Karpas-422 (cell line): ENCODE measurements at regions not wholly inside any gene's neighbourhood (a gene's known extent, or its start where the extent isn't known, plus 50 kb on each side); places are given as distances from the start of the nearest gene placed in this dataset.

ENCODE experiments used
- DNase-seq: peaks from one replicate; pipeline ENCODE4 v3.0.0-alpha.2; 2015
- H2AFZ ChIP-seq: fragments of 200-600 bp; sonication (generic); 2 replicates; pipeline ENCODE4 v1.6.1; 2014; ENCODE audit warnings: antibody characterized with exemption, low read length, mixed read lengths
- H3K27ac ChIP-seq: fragments of 200-600 bp; sonication (generic); 2 replicates; pipeline ENCODE4 v1.5.1; 2014; ENCODE audit warnings: mild to moderate bottlenecking, low read length, moderate library complexity
- H3K27me3 ChIP-seq: fragments of 200-600 bp; sonication (generic); 2 replicates; pipeline ENCODE4 v1.6.1; 2014; ENCODE audit warnings: low read length, mixed read lengths
- H3K36me3 ChIP-seq: fragments of 200-600 bp; sonication (generic); 2 replicates; pipeline ENCODE4 v1.6.1; 2014; ENCODE audit warnings: low read length, mixed read lengths; ENCODE audit not compliant: insufficient read depth
- H3K4me1 ChIP-seq: fragments of 200-600 bp; sonication (generic); 2 replicates; pipeline ENCODE4 v1.6.1; 2014; ENCODE audit warnings: mild to moderate bottlenecking, low read length, mixed read lengths
- H3K4me2 ChIP-seq: fragments of 200-600 bp; sonication (generic); 2 replicates; pipeline ENCODE4 v1.6.1; 2014; ENCODE audit warnings: low read length, low read depth, mild to moderate bottlenecking; ENCODE audit not compliant: poor library complexity, severe bottlenecking
- H3K4me3 ChIP-seq: fragments of 200-600 bp; sonication (generic); 2 replicates; pipeline ENCODE4 v1.5.1; 2014; ENCODE audit warnings: mild to moderate bottlenecking, antibody characterized with exemption, low read length, mixed read lengths
- H3K79me2 ChIP-seq: fragments of 200-600 bp; sonication (generic); 2 replicates; pipeline ENCODE4 v1.6.1; 2014; ENCODE audit warnings: mild to moderate bottlenecking, low read length, mixed read lengths
- H3K9ac ChIP-seq: fragments of 200-600 bp; sonication (generic); 2 replicates; pipeline ENCODE4 v1.6.0; 2014; ENCODE audit warnings: low read length
- H3K9me2 ChIP-seq: fragments of 200-600 bp; sonication (generic), shearing (Covaris generic); replicated peaks from 2 replicates; pipeline ENCODE4 v1.6.0; 2014; ENCODE audit warnings: mild to moderate bottlenecking, low read length, moderate library complexity; ENCODE audit not compliant: insufficient read depth
- H3K9me3 ChIP-seq: fragments of 300-700, 200-600 bp; sonication (generic); 2 replicates; pipeline ENCODE4 v1.6.1; 2014; ENCODE audit warnings: low read length, mixed read lengths
- H4K20me1 ChIP-seq: fragments of 200-600 bp; sonication (generic); 2 replicates; pipeline ENCODE4 v1.6.1; 2014; ENCODE audit warnings: mild to moderate bottlenecking, antibody characterized with exemption, low read length, low read depth; ENCODE audit not compliant: insufficient read depth

DNA sequence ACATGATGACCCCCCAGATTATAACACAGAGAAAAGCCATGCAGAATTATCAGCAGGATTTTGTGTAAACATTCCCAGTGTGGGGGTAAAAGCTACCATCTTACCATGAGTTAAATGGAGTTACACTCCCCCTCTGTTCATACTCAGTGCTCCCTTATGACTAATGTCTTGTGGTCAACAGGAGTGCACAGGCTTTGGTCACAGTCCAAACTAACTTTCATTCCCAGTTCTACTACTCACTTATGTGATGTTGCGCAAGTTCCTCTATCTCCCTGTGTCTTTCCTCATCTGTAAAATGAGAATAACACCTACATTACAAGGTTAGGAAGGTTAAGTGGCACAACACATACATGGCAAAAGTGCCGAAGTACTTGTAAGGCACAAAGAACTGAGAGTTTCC is 277.9 kb downstream of the RBM26 start:
- Histone ChIP-seq H3K9ac (no peak overlapping the region), H3K9me3 (no peaks in the 10 kb centered on the region), H3K9me2 (no peaks in the 10 kb centered on the region), H2AFZ (no peak overlapping the region), H3K36me3 (no peaks in the 10 kb centered on the region), H3K4me1 (peaks cover 4% of the 10 kb centered on the region; the same call in 1 of the 2 replicates), H3K4me2 (no peak overlapping the region), H3K27me3 (no peaks in the 10 kb centered on the region), H3K27ac (no peak overlapping the region), H3K79me2 (no peaks in the 10 kb centered on the region), H3K4me3 (no peak overlapping the region), H4K20me1 (no peaks in the 10 kb centered on the region)
- no peak for DNase-seq

DNA sequence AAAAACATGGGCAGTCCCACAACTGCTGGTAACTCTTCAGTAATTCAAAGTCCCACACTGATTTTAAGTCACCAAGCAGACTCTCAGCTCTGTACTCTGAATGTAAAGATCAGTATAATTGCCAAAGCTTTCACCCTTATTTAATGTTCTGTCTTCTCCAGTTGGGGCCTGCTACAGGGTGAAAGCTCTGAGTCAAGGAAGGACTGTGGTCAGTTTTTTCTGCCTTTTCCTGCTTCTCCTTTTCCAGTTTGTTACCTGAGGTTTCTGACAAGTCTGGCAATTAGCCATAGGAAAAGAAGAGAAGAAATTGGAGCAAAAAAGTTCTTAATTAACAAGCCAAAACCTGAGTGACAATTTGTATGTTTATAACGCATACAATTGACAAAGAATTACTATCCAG is 279.3 kb downstream of the RBM26 start:
- H3K36me3 ChIP-seq, result no peaks in the 10 kb centered on the region
- H3K4me1 ChIP-seq, result no peaks in the 10 kb centered on the region
- no peaks in the 10 kb centered on the region for H3K27me3 ChIP-seq
- no peak overlapping the region for H3K4me2 ChIP-seq
- H4K20me1 ChIP-seq, result no peaks in the 10 kb centered on the region
- no peaks in the 10 kb centered on the region for H3K9me2 ChIP-seq
- H3K27ac ChIP-seq, result no peak overlapping the region
- no peak overlapping the region for H3K9ac ChIP-seq
- no peak overlapping the region for H2AFZ ChIP-seq
- no peaks in the 10 kb centered on the region for H3K9me3 ChIP-seq
- no peaks in the 10 kb centered on the region for H3K79me2 ChIP-seq
- H3K4me3 ChIP-seq, result no peak overlapping the region
- DNase-seq, result no peak

GRCh38 chr13:79124183-79124582 is 281.9 kb downstream of the RBM26 start:
- DNase-seq, result no peak
- Histone ChIP-seq H3K36me3 (no peaks in the 10 kb centered on the region), H3K9ac (no peak overlapping the region), H3K9me2 (no peaks in the 10 kb centered on the region), H3K4me1 (no peaks in the 10 kb centered on the region), H3K4me2 (no peak overlapping the region), H3K27ac (no peak overlapping the region), H2AFZ (no peak overlapping the region), H3K27me3 (no peaks in the 10 kb centered on the region), H3K9me3 (no peaks in the 10 kb centered on the region), H4K20me1 (no peaks in the 10 kb centered on the region), H3K4me3 (no peak overlapping the region), H3K79me2 (no peaks in the 10 kb centered on the region)

- H3K9me2 ChIP-seq, result no peaks in the 10 kb centered on the region
- no peak overlapping the region for H2AFZ ChIP-seq
- no peaks in the 10 kb centered on the region for H3K36me3 ChIP-seq
- H3K4me3 ChIP-seq, result no peak overlapping the region
- H3K4me1 ChIP-seq, result no peaks in the 10 kb centered on the region
- H3K27ac ChIP-seq, result no peak overlapping the region
- no peaks in the 10 kb centered on the region for H3K79me2 ChIP-seq
- H3K9ac ChIP-seq, result no peak overlapping the region
- no peak for DNase-seq
- no peaks in the 10 kb centered on the region for H3K9me3 ChIP-seq
- no peak overlapping the region for H3K4me2 ChIP-seq
- no peaks in the 10 kb centered on the region for H3K27me3 ChIP-seq
- no peaks in the 10 kb centered on the region for H4K20me1 ChIP-seq
Observed at GRCh38 chr13:79121286-79121685, 284.8 kb downstream of the RBM26 start.

GRCh38 chr13:79119578-79120107 is 286.4 kb downstream of the RBM26 start:
- Histone ChIP-seq H4K20me1 (no peaks in the 10 kb centered on the region), H3K9me3 (no peaks in the 10 kb centered on the region), H3K4me3 (no peak overlapping the region), H3K9me2 (no peaks in the 10 kb centered on the region), H3K36me3 (no peaks in the 10 kb centered on the region), H3K27me3 (no peaks in the 10 kb centered on the region), H3K79me2 (no peaks in the 10 kb centered on the region), H3K4me1 (no peaks in the 10 kb centered on the region), H2AFZ (no peak overlapping the region), H3K4me2 (no peak overlapping the region), H3K9ac (no peak overlapping the region), H3K27ac (no peak overlapping the region)
- no peak for DNase-seq

- DNase-seq, result no peak
- H3K9me2 ChIP-seq, result no peaks in the 10 kb centered on the region
- H3K79me2 ChIP-seq, result no peaks in the 10 kb centered on the region
- H3K27ac ChIP-seq, result no peak overlapping the region
- H3K27me3 ChIP-seq, result no peaks in the 10 kb centered on the region
- H3K9ac ChIP-seq, result no peak overlapping the region
- H3K4me3 ChIP-seq, result no peak overlapping the region
- H3K4me1 ChIP-seq, result no peaks in the 10 kb centered on the region
- H2AFZ ChIP-seq, result no peak overlapping the region
- no peaks in the 10 kb centered on the region for H3K36me3 ChIP-seq
- H3K4me2 ChIP-seq, result no peak overlapping the region
- H4K20me1 ChIP-seq, result no peaks in the 10 kb centered on the region
- no peaks in the 10 kb centered on the region for H3K9me3 ChIP-seq
Observed at GRCh38 chr13:79112016-79112415, 294.0 kb downstream of the RBM26 start.

DNA sequence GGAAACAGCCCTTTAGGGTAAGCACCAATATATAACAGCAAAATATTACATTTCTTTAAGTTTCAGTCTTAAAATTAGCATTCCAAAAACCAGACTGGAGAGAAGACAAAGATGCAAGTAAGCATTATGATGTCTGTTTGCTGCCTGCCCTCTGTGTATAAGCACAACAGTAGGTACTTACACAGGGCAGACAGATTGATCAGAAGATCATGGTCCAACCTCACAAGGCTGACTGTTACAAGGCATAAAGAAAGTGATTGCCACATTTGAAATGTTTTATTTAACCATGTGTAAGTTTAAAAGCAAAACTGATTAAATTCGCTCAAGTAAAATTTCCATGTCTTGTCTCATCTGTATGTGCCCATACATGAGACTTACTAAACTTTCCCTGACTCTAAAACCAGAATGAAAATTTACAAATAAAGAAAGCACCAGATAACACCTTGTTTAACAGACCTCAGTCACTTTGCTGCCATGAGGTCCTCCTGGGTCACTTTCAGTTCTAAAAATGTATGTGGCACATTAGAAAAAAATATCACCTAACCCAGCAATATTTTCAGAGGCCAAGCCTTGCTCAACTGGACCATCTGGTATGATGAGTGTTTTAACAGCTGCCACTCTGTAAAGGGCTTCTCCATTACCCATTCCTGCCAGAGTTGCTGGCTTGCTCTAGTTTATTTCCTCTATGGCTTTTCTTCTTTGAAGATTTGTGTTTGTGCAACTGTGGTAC is 297.0 kb downstream of the RBM26 start:
- H3K27me3 ChIP-seq, result no peaks in the 10 kb centered on the region
- no peaks in the 10 kb centered on the region for H3K79me2 ChIP-seq
- no peak overlapping the region for H3K9ac ChIP-seq
- no peaks in the 10 kb centered on the region for H3K4me1 ChIP-seq
- no peak overlapping the region for H2AFZ ChIP-seq
- no peaks in the 10 kb centered on the region for H3K36me3 ChIP-seq
- H3K9me3 ChIP-seq, result no peaks in the 10 kb centered on the region
- H3K4me2 ChIP-seq, result no peak overlapping the region
- H4K20me1 ChIP-seq, result no peaks in the 10 kb centered on the region
- no peak overlapping the region for H3K4me3 ChIP-seq
- H3K9me2 ChIP-seq, result no peaks in the 10 kb centered on the region
- no peak for DNase-seq
- H3K27ac ChIP-seq, result no peak overlapping the region

DNA sequence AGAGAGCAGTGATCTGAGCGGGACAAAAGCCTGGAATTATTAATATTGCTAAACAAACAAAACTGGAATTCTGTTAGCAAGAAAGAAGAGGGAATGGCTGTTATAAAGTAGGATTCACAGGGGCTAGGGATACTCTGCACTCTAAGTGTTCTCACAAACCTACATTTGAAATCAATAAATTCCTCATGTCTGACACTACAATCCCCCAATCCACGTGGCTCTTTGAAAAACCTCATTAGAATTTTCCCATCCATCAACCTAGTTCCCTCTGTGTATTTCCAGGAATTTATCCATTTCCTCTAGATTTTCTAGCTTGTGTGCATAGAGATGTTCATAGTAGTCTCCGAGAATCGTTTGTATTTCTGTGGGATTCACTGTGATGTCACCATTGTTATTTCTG is 307.5 kb downstream of the RBM26 start:
- Histone ChIP-seq H3K27me3 (no peaks in the 10 kb centered on the region), H3K27ac (no peak overlapping the region), H3K36me3 (no peaks in the 10 kb centered on the region), H2AFZ (no peak overlapping the region), H3K9me3 (no peaks in the 10 kb centered on the region), H3K4me3 (no peak overlapping the region), H3K9ac (no peak overlapping the region), H3K9me2 (no peaks in the 10 kb centered on the region), H4K20me1 (no peaks in the 10 kb centered on the region; the same call in 1 of the 2 replicates), H3K4me1 (no peaks in the 10 kb centered on the region), H3K79me2 (no peaks in the 10 kb centered on the region), H3K4me2 (no peak overlapping the region)
- DNase-seq, result no peak
